ENCODE measurements at regions not wholly inside any gene's neighbourhood (a gene's known extent, or its start where the extent isn't known, plus 50 kb on each side); places are given as distances from the start of the nearest gene placed in this dataset.

DNA sequence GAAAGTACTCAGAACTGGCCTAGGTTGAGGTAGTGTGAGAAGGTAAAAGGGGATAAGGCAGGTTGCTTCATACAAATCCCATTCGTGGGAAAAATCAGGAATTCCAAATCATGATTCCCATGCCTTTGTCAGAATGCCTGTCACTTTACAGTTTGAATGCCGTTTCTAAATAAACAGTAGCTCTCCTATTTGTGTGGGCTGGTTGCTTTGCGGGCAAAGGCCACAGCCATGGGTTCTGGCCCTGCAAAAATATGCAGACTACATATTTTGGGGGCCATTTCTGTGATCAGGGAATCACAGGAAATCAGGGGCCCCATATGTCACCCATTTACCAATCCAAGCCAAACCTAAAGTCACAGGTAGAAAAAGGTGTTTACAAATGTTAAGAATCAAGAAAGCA, 161.3 kb upstream of the BMP4 start:
- no peak for TF ChIP-seq EZH2 (IDR thresholded peaks at IDR 0.05)
- TF ChIP-seq POLR2AphosphoS5 (IDR thresholded peaks at IDR 0.05; ENCODE audit: borderline replicate concordance, low read depth, low read length), result no peak
- no peak for TF ChIP-seq FOXP2 (optimal IDR thresholded peaks at IDR 0.05; ENCODE audit: control extremely low read depth, extremely low read length, insufficient read depth)
